GM03348 (cell line): ENCODE measurements at regions not wholly inside any gene's neighbourhood (a gene's known extent, or its start where the extent isn't known, plus 50 kb on each side); places are given as distances from the start of the nearest gene placed in this dataset.
"Not testable (repeated sequence)": the region's sequence is repeated elsewhere in the genome, so short reads cannot be mapped to it uniquely, and the experiment has no call there.

Experiments
- DNase-seq: peaks from one replicate; pipeline ENCODE4 v3.0.0; 2012; ENCODE audit warnings: low spot score

DNA sequence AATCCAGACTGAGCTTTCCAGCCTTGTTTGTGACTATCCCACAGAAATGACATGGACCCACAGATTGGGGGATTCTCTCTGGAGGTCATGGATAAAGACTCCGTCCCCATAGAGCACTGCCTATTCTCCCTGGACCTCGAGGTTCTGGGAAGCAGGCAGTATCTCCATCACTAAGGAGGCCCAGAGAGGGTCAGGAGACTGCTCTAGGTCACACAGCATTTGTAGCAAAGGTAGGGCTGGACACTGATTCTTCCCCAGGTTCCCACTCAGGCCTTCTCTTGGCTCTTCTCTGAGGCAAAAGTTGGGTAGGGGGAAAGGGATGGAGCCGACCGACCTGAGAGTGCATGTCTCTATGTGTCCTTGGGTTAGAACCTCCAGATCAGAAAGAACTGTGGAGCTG, 80.9 kb downstream of the PTPRS start:
- no peak for DNase-seq

- DNase-seq: no peak
Observed at GRCh38 chr19:5257155-5258045, 83.2 kb downstream of the PTPRS start.

DNA sequence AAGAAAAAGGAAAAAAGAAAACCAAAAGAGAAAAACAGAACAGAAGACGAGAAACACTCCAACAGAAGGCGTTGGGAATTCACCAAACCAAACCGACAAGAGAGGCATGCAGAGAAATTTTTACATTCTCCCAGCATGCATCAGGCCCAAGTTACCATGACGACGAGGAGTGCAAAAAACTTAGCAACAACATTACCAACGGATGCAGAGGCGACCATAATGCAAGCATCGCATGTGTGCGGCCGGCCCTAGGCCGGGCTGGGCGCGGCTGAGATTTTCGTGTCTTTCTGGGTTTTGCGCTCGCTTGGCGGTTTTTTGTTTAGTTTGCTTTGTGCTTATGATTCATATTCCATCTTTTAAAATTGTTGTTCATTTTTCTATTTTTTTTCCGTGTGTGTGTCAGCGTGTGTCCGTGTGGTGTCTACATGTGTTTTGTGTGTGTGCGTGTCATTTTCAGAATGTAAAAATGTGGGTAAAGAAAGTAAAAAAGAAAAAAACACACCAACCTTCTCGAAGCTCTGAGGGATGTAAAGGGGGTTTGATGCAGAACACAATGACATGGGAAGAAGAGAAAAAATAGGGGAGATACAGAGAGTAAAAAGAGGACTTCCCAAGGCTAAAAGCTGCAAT, 84.9 kb downstream of the PTPRS start:
- no peak for DNase-seq

DNA sequence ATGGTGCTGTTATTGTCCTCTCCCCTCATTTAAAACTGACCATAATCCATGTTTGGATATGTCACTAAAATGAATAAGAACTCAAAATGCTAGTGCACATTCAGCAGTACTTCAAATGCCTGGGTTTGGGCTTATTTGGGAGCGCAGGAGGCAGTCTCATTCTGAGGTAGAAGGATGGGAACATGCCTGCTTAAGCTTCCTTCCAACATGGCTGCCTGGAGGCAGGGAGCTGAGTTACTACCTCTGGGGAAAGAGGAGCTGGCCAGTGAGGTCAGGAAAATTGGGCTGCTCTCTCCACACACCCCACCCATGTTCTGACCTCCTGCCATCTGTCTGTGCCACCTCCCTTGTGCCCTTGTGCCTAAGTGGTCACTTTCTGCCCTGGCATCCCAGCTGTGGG, 85.7 kb downstream of the PTPRS start:
- DNase-seq: no peak

GRCh38 chr19:5254543-5254942, 86.1 kb downstream of the PTPRS start:
- no peak for DNase-seq

- DNase-seq: peak; percentile 64
Observed at GRCh38 chr19:5253406-5254110, 87.1 kb downstream of the PTPRS start.

DNA sequence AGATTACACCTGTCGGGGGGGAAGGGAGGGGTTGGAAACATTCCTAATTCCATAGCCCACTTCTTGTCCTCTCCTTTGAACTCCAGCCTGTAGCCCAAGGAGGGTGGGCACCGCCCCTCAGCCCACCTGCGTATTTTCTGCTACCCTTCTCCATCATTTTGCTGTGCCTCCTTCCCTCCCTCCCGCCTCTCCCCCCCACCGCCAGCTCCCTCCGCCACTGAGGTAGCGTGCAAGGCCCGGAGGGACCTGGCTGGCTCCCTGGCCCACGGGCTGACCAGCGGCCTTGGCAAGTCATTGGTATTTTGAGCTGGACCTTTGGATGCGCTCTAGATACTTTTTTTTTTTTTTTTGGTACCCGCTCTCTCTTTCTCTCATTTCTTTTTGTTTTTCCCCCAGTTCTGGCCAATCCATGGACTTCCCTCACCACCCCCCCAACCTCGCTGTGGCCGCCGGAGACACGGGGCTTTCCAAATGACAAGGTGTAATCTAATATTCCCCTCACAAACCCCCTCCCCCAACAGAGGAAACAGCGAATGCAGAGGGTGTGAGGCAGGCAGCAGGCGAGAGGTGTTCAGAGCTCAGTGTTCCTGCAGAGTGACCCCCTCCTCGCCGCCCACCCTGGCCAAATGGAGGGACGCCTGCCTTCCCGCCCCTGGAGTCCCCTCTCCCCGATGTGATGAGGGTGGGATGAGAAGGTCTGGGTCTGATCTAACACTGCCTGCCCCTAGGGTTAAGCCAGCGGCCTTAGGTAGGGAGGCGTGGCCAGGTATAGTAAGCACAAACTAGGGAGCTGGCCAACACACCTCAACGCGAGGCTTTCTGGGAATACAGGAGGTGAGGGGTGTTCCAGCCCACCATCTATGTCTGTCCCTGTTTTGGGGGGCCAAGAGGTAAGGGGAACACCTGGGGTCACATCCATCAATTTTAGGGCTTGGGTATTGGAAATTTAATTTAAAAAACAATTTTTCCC, 89.2 kb downstream of the PTPRS start:
- no peak for DNase-seq

- no peak for DNase-seq
Observed at GRCh38 chr19:5250127-5250659, 90.4 kb downstream of the PTPRS start.

DNA sequence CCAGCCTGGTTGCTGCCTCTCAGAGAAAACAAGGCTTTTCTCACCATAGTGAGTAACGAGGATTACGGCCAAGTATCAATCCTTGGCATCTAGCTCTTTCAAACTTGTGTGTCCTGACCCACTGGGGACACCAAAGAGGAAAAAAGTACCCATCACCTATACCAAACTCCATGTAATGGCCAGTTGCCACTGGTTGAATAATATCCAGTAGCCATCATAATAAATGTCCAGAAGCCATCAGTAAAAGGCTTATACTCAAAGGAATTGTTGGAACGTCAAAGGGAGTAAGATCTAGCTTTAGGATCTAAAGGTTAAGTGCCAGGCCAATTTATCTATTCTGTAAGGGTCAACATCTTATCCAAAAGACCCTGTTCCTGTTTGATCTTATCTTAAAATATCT, 91.1 kb downstream of the PTPRS start:
- DNase-seq: no peak

GRCh38 chr19:5247957-5248705, 92.5 kb downstream of the PTPRS start:
- no peak for DNase-seq

DNA sequence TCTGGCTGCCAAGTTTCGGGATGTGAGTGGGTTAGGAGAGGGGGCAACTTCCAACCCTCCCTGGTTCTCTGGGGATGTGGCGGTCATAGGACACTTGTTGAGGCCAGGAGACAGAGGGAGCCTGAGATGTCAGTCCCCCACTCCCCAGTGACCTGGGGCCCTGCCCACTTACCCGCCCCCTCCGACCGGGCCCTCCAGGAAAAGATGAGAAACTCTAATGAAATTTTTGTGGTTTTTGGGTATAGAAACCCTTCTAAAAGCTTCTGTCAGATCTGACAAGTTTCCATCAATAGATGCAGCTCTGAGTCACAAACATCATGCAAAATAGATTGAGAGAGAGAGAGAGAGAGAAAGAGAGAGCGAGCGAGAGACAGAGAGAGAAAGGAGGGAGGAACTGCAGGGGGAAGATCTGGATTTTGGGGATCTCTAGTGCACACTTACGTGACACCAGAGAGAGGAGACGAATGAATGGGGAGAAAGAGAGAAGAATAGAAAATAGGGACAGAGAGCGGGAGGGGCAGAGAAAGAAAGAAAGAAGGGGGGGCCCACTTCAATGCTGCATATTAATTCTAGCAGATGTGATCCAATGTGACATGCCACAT, 94.0 kb downstream of the PTPRS start:
- no peak for DNase-seq

- no peak for DNase-seq
Observed at GRCh38 chr19:5245631-5246553, 94.7 kb downstream of the PTPRS start.

- no peak for DNase-seq
Observed at GRCh38 chr19:5244351-5244750, 96.3 kb downstream of the PTPRS start.

DNA sequence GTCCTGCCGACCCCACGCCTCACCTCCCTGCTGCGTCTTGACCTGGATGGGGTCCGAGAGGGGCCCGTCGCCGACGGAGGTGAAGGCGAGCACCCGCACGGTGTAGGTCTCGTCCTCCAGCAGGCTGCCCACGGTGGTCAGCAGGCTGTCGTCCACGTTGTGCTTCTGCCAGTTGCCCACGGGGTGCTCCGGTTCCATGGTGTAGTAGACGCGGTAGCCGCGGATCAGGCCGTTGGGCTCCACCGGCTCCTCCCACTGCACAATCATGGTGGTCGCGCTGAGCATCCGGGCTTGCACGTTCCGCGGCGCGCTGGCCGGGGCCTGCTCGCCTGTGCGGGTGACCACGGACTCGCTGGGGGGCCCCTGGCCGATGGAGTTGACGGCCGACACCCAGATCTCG, 96.7 kb downstream of the PTPRS start:
- no peak for DNase-seq

- DNase-seq: not testable (repeated sequence)
Observed at GRCh38 chr19:5241896-5242295, 98.7 kb downstream of the PTPRS start.

DNA sequence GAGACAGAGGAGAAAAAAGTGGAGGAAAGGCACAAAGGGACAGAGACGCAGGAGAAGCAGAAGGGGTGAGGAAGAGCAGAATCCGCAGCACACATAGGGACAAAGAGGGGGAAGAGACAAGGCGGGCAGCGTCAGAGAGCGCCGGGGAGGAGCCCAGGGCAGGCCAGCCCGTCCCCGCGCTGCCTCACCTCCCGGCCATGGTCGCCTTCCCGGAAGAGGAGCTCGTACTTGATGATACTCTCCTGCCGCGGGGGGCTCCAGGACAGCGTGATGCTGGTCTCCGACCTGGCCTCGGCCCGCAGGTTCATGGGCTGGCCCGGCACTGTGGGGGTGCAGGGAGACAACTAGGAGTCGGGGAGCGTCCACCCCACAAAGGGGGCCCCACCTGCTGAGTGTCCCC, 100.6 kb downstream of the PTPRS start:
- no peak for DNase-seq

DNA sequence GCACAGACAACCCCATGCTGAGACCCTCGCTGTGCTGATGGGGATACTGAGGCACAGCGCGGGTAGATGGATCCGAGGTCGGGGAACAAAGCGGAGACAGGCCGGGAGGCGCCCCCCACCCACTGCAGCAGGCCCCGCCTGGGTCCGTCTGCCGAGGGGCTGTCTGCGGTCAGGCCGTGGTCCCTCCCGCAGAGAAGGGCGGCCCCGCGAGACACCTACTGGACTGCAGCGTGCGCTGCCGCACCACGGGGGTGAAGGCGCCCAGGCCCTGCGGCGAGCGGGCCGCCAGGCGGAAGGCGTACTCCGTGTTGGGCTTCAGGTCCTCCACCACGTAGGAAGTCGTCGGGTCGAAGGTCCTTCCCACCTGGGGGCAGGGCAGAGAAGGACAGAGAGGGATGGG, 101.9 kb downstream of the PTPRS start:
- DNase-seq: no peak

DNA sequence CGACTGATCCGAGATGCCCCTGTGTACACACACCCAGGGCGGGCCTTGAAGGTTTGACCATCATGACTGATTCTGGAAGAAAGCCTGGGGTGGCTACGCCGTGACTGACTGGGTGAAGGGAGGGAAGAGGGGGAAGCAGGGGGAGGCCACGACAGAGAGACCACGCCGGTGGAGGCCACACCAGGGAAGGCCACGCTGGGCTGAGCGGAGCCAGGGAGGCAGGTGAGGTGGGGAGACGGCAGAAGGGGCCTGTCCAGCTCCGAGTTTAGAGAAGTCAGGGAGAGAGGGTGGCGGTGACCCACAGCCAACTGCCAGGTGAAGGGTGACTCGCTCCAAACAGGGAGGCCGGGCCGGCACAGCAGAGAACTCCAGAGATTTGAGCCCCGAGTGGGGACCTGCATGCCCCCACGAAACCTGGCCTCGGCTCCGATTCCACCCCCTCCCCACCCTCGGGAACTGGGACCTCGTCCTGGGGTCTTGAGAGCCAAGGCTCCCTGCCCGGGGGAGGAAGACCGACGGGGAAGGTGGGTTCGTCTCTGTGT, 102.6 kb downstream of the PTPRS start:
- DNase-seq: no peak

GRCh38 chr19:5237190-5237780, 103.3 kb downstream of the PTPRS start:
- DNase-seq: no peak
